ENCODE measurements at regions not wholly inside any gene's neighbourhood (a gene's known extent, or its start where the extent isn't known, plus 50 kb on each side); places are given as distances from the start of the nearest gene placed in this dataset.

DNA sequence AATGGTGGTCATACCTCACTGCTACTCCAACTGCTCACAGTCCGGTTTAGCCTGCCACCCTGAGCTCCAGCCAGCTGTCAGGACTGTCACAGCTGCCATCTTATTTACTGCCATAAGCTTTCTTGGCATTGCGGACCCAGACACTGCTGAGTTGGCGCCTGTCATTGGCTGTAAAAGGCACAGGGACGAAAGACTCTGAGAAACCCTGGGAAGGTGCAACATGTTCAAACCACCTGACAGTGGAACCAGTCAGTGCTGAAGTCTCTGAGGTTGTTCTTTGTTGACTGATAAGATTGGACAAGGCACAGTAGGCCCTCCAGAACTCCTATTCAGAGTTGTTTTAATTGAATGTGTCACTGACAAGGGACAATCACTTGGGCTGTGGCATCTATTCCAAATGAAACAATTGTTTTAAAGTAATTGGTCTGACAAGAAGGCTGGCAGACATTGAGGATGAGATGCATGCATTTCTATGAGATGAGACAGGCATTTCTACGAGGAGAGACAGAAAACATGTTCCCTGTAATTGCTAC is 927.8 kb downstream of the STPG2 start:
- Histone ChIP-seq H3K4me3 (ENCODE audit: low read length) (no peak overlapping the region), H3K27ac (ENCODE audit: low read length) (no peak overlapping the region), H3K4me1 (ENCODE audit: insufficient read depth, low read length) (no peaks in the 10 kb centered on the region), H3K9ac (ENCODE audit: low read depth, low read length) (no peak overlapping the region), H3K9me3 (ENCODE audit: insufficient read depth, low read depth, low read length) (no peaks in the 10 kb centered on the region), H3K36me3 (ENCODE audit: insufficient read depth, low read depth, low read length) (no peaks in the 10 kb centered on the region), H3K27me3 (ENCODE audit: insufficient read depth, low read length) (no peaks in the 10 kb centered on the region)

- H3K9me3 ChIP-seq (ENCODE audit: insufficient read depth, low read depth, low read length), result no peaks in the 10 kb centered on the region
- H3K9ac ChIP-seq (ENCODE audit: low read depth, low read length), result no peak overlapping the region
- no peaks in the 10 kb centered on the region for H3K27me3 ChIP-seq (ENCODE audit: insufficient read depth, low read length)
- no peak overlapping the region for H3K4me3 ChIP-seq (ENCODE audit: low read length)
- no peaks in the 10 kb centered on the region for H3K36me3 ChIP-seq (ENCODE audit: insufficient read depth, low read depth, low read length)
- H3K4me1 ChIP-seq (ENCODE audit: insufficient read depth, low read length), result no peaks in the 10 kb centered on the region
- H3K27ac ChIP-seq (ENCODE audit: low read length), result no peak overlapping the region
Measured at GRCh38 chr4:97216046-97216445, 927.2 kb downstream of the STPG2 start.

DNA sequence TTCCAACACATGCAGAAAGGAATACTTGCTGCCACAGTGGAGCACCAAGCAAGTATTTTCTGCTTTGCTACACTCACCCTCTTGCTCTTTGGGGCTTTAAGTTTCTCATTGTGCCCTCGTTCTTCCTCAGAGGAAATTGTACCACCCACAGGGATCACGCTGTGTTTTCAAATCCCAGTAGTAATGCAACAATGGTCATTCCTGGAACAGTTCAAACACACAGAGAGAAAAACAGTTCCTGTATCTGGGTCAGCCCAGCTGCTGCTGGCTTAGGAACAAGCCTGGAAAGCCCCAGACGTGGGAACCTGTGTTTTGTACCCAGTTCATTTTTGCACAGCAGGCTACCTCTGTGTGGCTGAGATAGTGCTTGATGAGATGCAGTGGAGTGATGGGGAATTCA is 907.8 kb downstream of the STPG2 start:
- H3K4me3 ChIP-seq (ENCODE audit: low read length), result no peak overlapping the region
- no peak overlapping the region for H3K27ac ChIP-seq (ENCODE audit: low read length)

GRCh38 chr4:97238956-97239666 is 904.2 kb downstream of the STPG2 start:
- Histone ChIP-seq H3K27me3 (ENCODE audit: insufficient read depth, low read length) (no peaks in the 10 kb centered on the region), H3K4me1 (ENCODE audit: insufficient read depth, low read length) (peaks cover 8% of the 10 kb centered on the region), H3K27ac (ENCODE audit: low read length) (no peak overlapping the region), H3K9ac (ENCODE audit: low read depth, low read length) (no peak overlapping the region), H3K36me3 (ENCODE audit: insufficient read depth, low read depth, low read length) (no peaks in the 10 kb centered on the region), H3K4me3 (ENCODE audit: low read length) (no peak overlapping the region), H3K9me3 (ENCODE audit: insufficient read depth, low read depth, low read length) (no peaks in the 10 kb centered on the region)

More for the DNA sequence above, 907.8 kb downstream of the STPG2 start:
- H3K9me3 ChIP-seq (ENCODE audit: insufficient read depth, low read depth, low read length), result no peaks in the 10 kb centered on the region
- H3K9ac ChIP-seq (ENCODE audit: low read depth, low read length), result peak overlapping the region; percentile 32; the same call in 1 of the 2 replicates
- no peaks in the 10 kb centered on the region for H3K36me3 ChIP-seq (ENCODE audit: insufficient read depth, low read depth, low read length)
- H3K4me1 ChIP-seq (ENCODE audit: insufficient read depth, low read length), result peaks cover 8% of the 10 kb centered on the region
- H3K27me3 ChIP-seq (ENCODE audit: insufficient read depth, low read length), result no peaks in the 10 kb centered on the region

GRCh38 chr4:97239667-97239997 is 903.6 kb downstream of the STPG2 start:
- Histone ChIP-seq H3K9ac (ENCODE audit: low read depth, low read length) (no peak overlapping the region), H3K4me3 (ENCODE audit: low read length) (no peak overlapping the region), H3K27me3 (ENCODE audit: insufficient read depth, low read length) (no peaks in the 10 kb centered on the region), H3K36me3 (ENCODE audit: insufficient read depth, low read depth, low read length) (no peaks in the 10 kb centered on the region), H3K9me3 (ENCODE audit: insufficient read depth, low read depth, low read length) (no peaks in the 10 kb centered on the region), H3K27ac (ENCODE audit: low read length) (no peak overlapping the region), H3K4me1 (ENCODE audit: insufficient read depth, low read length) (peaks cover 8% of the 10 kb centered on the region)

GRCh38 chr4:97252615-97253154 is 890.6 kb downstream of the STPG2 start:
- H3K36me3 ChIP-seq (ENCODE audit: insufficient read depth, low read depth, low read length), result no peaks in the 10 kb centered on the region
- no peak overlapping the region for H3K9ac ChIP-seq (ENCODE audit: low read depth, low read length)
- no peaks in the 10 kb centered on the region for H3K27me3 ChIP-seq (ENCODE audit: insufficient read depth, low read length)
- no peaks in the 10 kb centered on the region for H3K4me1 ChIP-seq (ENCODE audit: insufficient read depth, low read length)
- H3K27ac ChIP-seq (ENCODE audit: low read length), result no peak overlapping the region
- no peaks in the 10 kb centered on the region for H3K9me3 ChIP-seq (ENCODE audit: insufficient read depth, low read depth, low read length)
- no peak overlapping the region for H3K4me3 ChIP-seq (ENCODE audit: low read length)

DNA sequence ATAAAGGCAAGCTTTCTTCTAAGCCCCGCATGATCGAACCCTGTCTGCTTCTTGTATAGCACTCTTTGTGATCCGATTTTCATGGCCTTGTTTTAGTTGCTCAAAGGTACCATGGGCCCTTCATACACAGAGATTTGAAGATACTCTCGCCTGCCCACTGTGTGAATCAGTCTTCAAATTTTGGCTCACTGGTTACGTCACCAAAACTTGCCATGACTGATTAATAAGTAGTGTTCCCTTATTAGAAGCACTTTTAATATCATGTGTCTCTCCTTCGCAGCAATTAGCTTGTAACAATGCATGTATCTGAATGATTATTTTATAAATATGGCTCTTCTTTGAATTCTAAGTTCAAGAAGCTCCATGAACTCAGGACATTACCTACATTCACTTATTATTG is 880.5 kb downstream of the STPG2 start:
- H3K4me3 ChIP-seq (ENCODE audit: low read length), result no peak overlapping the region
- H3K27ac ChIP-seq (ENCODE audit: low read length), result no peak overlapping the region
- no peaks in the 10 kb centered on the region for H3K9me3 ChIP-seq (ENCODE audit: insufficient read depth, low read depth, low read length)
- H3K9ac ChIP-seq (ENCODE audit: low read depth, low read length), result no peak overlapping the region
- H3K4me1 ChIP-seq (ENCODE audit: insufficient read depth, low read length), result no peaks in the 10 kb centered on the region
- H3K36me3 ChIP-seq (ENCODE audit: insufficient read depth, low read depth, low read length), result no peaks in the 10 kb centered on the region
- no peaks in the 10 kb centered on the region for H3K27me3 ChIP-seq (ENCODE audit: insufficient read depth, low read length)

GRCh38 chr4:97270051-97270450 is 873.2 kb downstream of the STPG2 start:
- Histone ChIP-seq H3K4me1 (ENCODE audit: insufficient read depth, low read length) (no peaks in the 10 kb centered on the region), H3K27me3 (ENCODE audit: insufficient read depth, low read length) (no peaks in the 10 kb centered on the region), H3K36me3 (ENCODE audit: insufficient read depth, low read depth, low read length) (no peaks in the 10 kb centered on the region), H3K4me3 (ENCODE audit: low read length) (no peak overlapping the region), H3K27ac (ENCODE audit: low read length) (no peak overlapping the region), H3K9ac (ENCODE audit: low read depth, low read length) (no peak overlapping the region), H3K9me3 (ENCODE audit: insufficient read depth, low read depth, low read length) (no peaks in the 10 kb centered on the region)

DNA sequence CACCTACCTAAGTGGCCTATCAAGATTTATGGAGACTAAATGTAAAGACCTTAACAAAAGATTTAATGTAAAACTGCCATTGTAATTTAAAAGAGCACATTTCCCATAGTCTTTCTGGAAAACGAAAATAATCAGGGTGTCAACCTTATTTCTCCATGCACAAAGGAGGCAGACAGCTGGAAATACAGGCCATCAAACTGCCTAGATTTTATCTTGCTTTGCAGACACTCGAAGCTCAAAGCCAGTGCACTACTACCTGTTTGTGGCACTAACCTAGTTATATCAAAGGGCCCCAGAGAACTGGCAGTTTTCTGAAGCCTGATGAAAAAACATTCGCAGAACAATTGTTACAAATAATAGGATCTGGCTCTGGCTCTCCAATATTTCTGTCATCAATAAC is 863.9 kb downstream of the STPG2 start:
- H3K9me3 ChIP-seq (ENCODE audit: insufficient read depth, low read depth, low read length), result no peaks in the 10 kb centered on the region
- H3K4me1 ChIP-seq (ENCODE audit: insufficient read depth, low read length), result no peaks in the 10 kb centered on the region
- H3K9ac ChIP-seq (ENCODE audit: low read depth, low read length), result no peak overlapping the region
- H3K4me3 ChIP-seq (ENCODE audit: low read length), result no peak overlapping the region
- no peaks in the 10 kb centered on the region for H3K36me3 ChIP-seq (ENCODE audit: insufficient read depth, low read depth, low read length)
- H3K27me3 ChIP-seq (ENCODE audit: insufficient read depth, low read length), result no peaks in the 10 kb centered on the region
- no peak overlapping the region for H3K27ac ChIP-seq (ENCODE audit: low read length)

DNA sequence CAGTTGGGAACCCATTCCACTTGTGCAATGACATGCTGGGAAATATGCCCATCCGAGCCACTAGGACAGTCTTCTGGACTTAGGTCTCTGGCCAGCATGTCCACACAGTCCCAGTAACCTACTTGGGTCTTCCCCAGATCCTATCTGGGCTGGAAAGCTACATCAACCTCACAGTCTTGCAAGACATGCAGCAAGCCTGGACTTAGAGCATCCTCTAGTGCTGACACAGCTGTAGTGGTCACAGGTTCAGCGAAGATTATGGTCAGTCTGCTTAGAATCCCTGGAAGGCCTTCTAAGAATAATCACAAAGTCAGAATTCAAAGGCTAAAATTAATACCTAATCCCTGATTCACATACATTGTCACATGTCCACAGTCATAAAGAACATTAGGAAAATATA is 842.7 kb downstream of the STPG2 start:
- H3K4me1 ChIP-seq (ENCODE audit: insufficient read depth, low read length), result no peaks in the 10 kb centered on the region
- H3K9ac ChIP-seq (ENCODE audit: low read depth, low read length), result no peak overlapping the region
- H3K27me3 ChIP-seq (ENCODE audit: insufficient read depth, low read length), result no peaks in the 10 kb centered on the region
- no peak overlapping the region for H3K27ac ChIP-seq (ENCODE audit: low read length)
- no peaks in the 10 kb centered on the region for H3K36me3 ChIP-seq (ENCODE audit: insufficient read depth, low read depth, low read length)
- no peak overlapping the region for H3K4me3 ChIP-seq (ENCODE audit: low read length)
- peaks cover 5% of the 10 kb centered on the region; the same call in 1 of the 2 replicates for H3K9me3 ChIP-seq (ENCODE audit: insufficient read depth, low read depth, low read length)

- Histone ChIP-seq H3K4me1 (ENCODE audit: insufficient read depth, low read length) (no peaks in the 10 kb centered on the region), H3K9me3 (ENCODE audit: insufficient read depth, low read depth, low read length) (no peaks in the 10 kb centered on the region), H3K36me3 (ENCODE audit: insufficient read depth, low read depth, low read length) (no peaks in the 10 kb centered on the region), H3K27me3 (ENCODE audit: insufficient read depth, low read length) (no peaks in the 10 kb centered on the region), H3K9ac (ENCODE audit: low read depth, low read length) (no peak overlapping the region), H3K27ac (ENCODE audit: low read length) (no peak overlapping the region), H3K4me3 (ENCODE audit: low read length) (no peak overlapping the region)
Measured at GRCh38 chr4:97305351-97305750, 837.9 kb downstream of the STPG2 start.

- H3K36me3 ChIP-seq (ENCODE audit: insufficient read depth, low read depth, low read length), result no peaks in the 10 kb centered on the region
- H3K4me1 ChIP-seq (ENCODE audit: insufficient read depth, low read length), result no peaks in the 10 kb centered on the region
- H3K9me3 ChIP-seq (ENCODE audit: insufficient read depth, low read depth, low read length), result no peaks in the 10 kb centered on the region
- H3K27me3 ChIP-seq (ENCODE audit: insufficient read depth, low read length), result no peaks in the 10 kb centered on the region
- H3K4me3 ChIP-seq (ENCODE audit: low read length), result no peak overlapping the region
- H3K27ac ChIP-seq (ENCODE audit: low read length), result no peak overlapping the region
- no peak overlapping the region for H3K9ac ChIP-seq (ENCODE audit: low read depth, low read length)
Measured at GRCh38 chr4:97309121-97309520, 834.2 kb downstream of the STPG2 start.
